HG03460 (cell line): ENCODE measurements at regions not wholly inside any gene's neighbourhood (a gene's known extent, or its start where the extent isn't known, plus 50 kb on each side); places are given as distances from the start of the nearest gene placed in this dataset.

Experiments used
- ATAC-seq: cut with Tn5 transposase; IDR thresholded peaks from one replicate; pipeline ENCODE4 v1.9.1; 2021; ENCODE audit not compliant: unreplicated experiment

GRCh38 chr9:89790542-89791109 is 185.8 kb downstream of the GADD45G start:
- no peak for ATAC-seq

GRCh38 chr9:89791754-89792153 is 186.9 kb downstream of the GADD45G start:
- no peak for ATAC-seq

- ATAC-seq: no peak
Observed at GRCh38 chr9:89792189-89793123, 187.6 kb downstream of the GADD45G start.

GRCh38 chr9:89793124-89793495 is 188.3 kb downstream of the GADD45G start:
- no peak for ATAC-seq

GRCh38 chr9:89793551-89793950 is 188.7 kb downstream of the GADD45G start:
- no peak for ATAC-seq

GRCh38 chr9:89794918-89795317 is 190.1 kb downstream of the GADD45G start:
- no peak for ATAC-seq

- ATAC-seq: no peak
Observed at GRCh38 chr9:89795538-89796195, 190.9 kb downstream of the GADD45G start.

- ATAC-seq: no peak
Observed at GRCh38 chr9:89796606-89797005, 191.8 kb downstream of the GADD45G start.

- no peak for ATAC-seq
Observed at GRCh38 chr9:89797255-89797654, 192.4 kb downstream of the GADD45G start.

GRCh38 chr9:89797937-89798455 is 193.2 kb downstream of the GADD45G start:
- ATAC-seq: no peak

GRCh38 chr9:89798547-89799120 is 193.8 kb downstream of the GADD45G start:
- no peak for ATAC-seq

GRCh38 chr9:89799221-89799620 is 194.4 kb downstream of the GADD45G start:
- ATAC-seq: no peak

- ATAC-seq: no peak
Observed at GRCh38 chr9:89799766-89800165, 195.0 kb downstream of the GADD45G start.

GRCh38 chr9:89801341-89801740 is 196.5 kb downstream of the GADD45G start:
- ATAC-seq: no peak

GRCh38 chr9:89801742-89802670 is 197.2 kb downstream of the GADD45G start:
- no peak for ATAC-seq

- no peak for ATAC-seq
Observed at GRCh38 chr9:89802781-89803355, 198.1 kb downstream of the GADD45G start.

- no peak for ATAC-seq
Observed at GRCh38 chr9:89803403-89803802, 198.6 kb downstream of the GADD45G start.

GRCh38 chr9:89804766-89805531 is 200.1 kb downstream of the GADD45G start:
- ATAC-seq: no peak
